Lower leg skin (tissue), 3 donors: ENCODE measurements at regions not wholly inside any gene's neighbourhood (a gene's known extent, or its start where the extent isn't known, plus 50 kb on each side); places are given as distances from the start of the nearest gene placed in this dataset.
"Not testable (repeated sequence)": the region's sequence is repeated elsewhere in the genome, so short reads cannot be mapped to it uniquely, and the experiment has no call there.

ENCODE experiments used
- CTCF ChIP-seq, 3 donors: fragments of 450-650 bp; IDR thresholded peaks; one replicate each; pipeline ENCODE4 v1.5.1; 2016; ENCODE audit warnings: antibody characterized with exemption in 3 of 3, mild to moderate bottlenecking in 3 of 3, moderate library complexity in 2 of 3
- POLR2A ChIP-seq, 2 donors: fragments of 450-650 bp; IDR thresholded peaks; one replicate each; pipeline ENCODE4 v1.6.1; 2016 to 2017; ENCODE audit warnings: antibody characterized with exemption in 2 of 2, mild to moderate bottlenecking in 1 of 2, moderate library complexity in 1 of 2

- not testable (repeated sequence) for TF ChIP-seq POLR2A, CTCF (IDR thresholded peaks at IDR 0.05)
These were observed 211.0 kb downstream of the ATP6V0E2 start for GRCh38 chr7:150084724-150085123.
